GM21515 (cell line): ENCODE measurements at regions not wholly inside any gene's neighbourhood (a gene's known extent, or its start where the extent isn't known, plus 50 kb on each side); places are given as distances from the start of the nearest gene placed in this dataset.

Experiments used
- ATAC-seq: cut with Tn5 transposase; IDR thresholded peaks from one replicate; pipeline ENCODE4 v1.9.1; 2021; ENCODE audit not compliant: unreplicated experiment

GRCh38 chr11:27287205-27287604 is 75.8 kb downstream of the CCDC34 start:
- no peak for ATAC-seq

GRCh38 chr11:27285761-27286160 is 77.3 kb downstream of the CCDC34 start:
- no peak for ATAC-seq

- no peak for ATAC-seq
These were observed 80.2 kb downstream of the CCDC34 start for GRCh38 chr11:27282806-27283205.

- ATAC-seq: no peak
These were observed 81.0 kb downstream of the CCDC34 start for GRCh38 chr11:27281740-27282590.

GRCh38 chr11:27281276-27281675 is 81.7 kb downstream of the CCDC34 start:
- ATAC-seq: no peak

- ATAC-seq: no peak
These were observed 82.9 kb downstream of the CCDC34 start for GRCh38 chr11:27280140-27280539.

- no peak for ATAC-seq
These were observed 83.6 kb downstream of the CCDC34 start for GRCh38 chr11:27279460-27279859.

- ATAC-seq: no peak
These were observed 85.2 kb downstream of the CCDC34 start for GRCh38 chr11:27277843-27278242.

GRCh38 chr11:27276141-27276540 is 86.9 kb downstream of the CCDC34 start:
- ATAC-seq: no peak

GRCh38 chr11:27274854-27275395 is 88.1 kb downstream of the CCDC34 start:
- ATAC-seq: no peak

- ATAC-seq: no peak
These were observed 96.9 kb downstream of the CCDC34 start for GRCh38 chr11:27266125-27266524.

- no peak for ATAC-seq
These were observed 99.0 kb downstream of the CCDC34 start for GRCh38 chr11:27263986-27264385.

- ATAC-seq: no peak
These were observed 100.0 kb downstream of the CCDC34 start for GRCh38 chr11:27263046-27263445.

GRCh38 chr11:27255447-27255828 is 107.6 kb downstream of the CCDC34 start:
- no peak for ATAC-seq

GRCh38 chr11:27254744-27255446 is 108.1 kb downstream of the CCDC34 start:
- ATAC-seq: no peak

- no peak for ATAC-seq
These were observed 109.8 kb downstream of the CCDC34 start for GRCh38 chr11:27253224-27253623.

GRCh38 chr11:27250867-27251665 is 111.9 kb downstream of the CCDC34 start:
- ATAC-seq: no peak

- no peak for ATAC-seq
These were observed 114.2 kb downstream of the CCDC34 start for GRCh38 chr11:27248576-27249509.

- ATAC-seq: no peak
These were observed 115.4 kb downstream of the CCDC34 start for GRCh38 chr11:27247660-27248059.

- ATAC-seq: no peak
These were observed 116.1 kb downstream of the CCDC34 start for GRCh38 chr11:27246925-27247324.
